Ovary (tissue), 3 donors: ENCODE measurements at regions not wholly inside any gene's neighbourhood (a gene's known extent, or its start where the extent isn't known, plus 50 kb on each side); places are given as distances from the start of the nearest gene placed in this dataset.

Source experiments
- EP300 ChIP-seq: sonication (generic); formaldehyde crosslinking; IDR thresholded peaks from one replicate; pipeline ENCODE4 v1.6.1; 2017; ENCODE audit warnings: antibody characterized with exemption
- TF ChIP-seq, protein P1 (sequence below), 3 donors: fragments of 450-650 bp in 2 of 3; fragments of 200-600 bp in 1 of 3; IDR thresholded peaks; one replicate each; pipeline versions ENCODE4 v1.5.1 to v1.8.0; 2016 to 2022; ENCODE audit warnings: antibody characterized with exemption in 3 of 3, mild to moderate bottlenecking in 1 of 3
- donor health status: DM: no; HTN: no; CAD: no.

DNA sequence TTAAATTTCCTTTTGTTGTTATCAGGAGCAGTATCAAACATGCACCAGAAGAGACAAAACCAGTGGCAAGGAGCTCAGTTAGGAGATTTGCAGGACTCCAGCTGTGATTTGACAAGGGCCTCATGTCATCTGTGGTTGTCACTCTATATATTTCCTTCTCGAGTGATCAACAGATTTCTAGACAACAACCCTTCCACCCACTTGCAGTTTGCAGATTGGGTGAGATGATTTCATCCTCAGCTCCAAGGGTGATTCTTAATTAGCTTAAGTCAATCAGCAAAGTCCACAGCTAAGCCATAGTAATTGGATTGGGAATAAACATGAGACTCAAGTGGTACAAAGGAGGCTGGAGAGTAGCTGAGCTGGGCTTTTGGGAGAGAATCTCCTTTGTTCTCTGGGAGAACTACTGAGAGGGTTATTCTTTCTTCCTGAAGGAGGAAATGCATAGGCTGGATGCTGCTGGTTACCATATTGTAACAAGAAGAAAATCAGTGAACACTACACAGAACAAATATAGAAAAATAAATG is 192.8 kb downstream of the PPARGC1A start:
- TF ChIP-seq EP300 = no peak
- TF ChIP-seq, protein P1, sequence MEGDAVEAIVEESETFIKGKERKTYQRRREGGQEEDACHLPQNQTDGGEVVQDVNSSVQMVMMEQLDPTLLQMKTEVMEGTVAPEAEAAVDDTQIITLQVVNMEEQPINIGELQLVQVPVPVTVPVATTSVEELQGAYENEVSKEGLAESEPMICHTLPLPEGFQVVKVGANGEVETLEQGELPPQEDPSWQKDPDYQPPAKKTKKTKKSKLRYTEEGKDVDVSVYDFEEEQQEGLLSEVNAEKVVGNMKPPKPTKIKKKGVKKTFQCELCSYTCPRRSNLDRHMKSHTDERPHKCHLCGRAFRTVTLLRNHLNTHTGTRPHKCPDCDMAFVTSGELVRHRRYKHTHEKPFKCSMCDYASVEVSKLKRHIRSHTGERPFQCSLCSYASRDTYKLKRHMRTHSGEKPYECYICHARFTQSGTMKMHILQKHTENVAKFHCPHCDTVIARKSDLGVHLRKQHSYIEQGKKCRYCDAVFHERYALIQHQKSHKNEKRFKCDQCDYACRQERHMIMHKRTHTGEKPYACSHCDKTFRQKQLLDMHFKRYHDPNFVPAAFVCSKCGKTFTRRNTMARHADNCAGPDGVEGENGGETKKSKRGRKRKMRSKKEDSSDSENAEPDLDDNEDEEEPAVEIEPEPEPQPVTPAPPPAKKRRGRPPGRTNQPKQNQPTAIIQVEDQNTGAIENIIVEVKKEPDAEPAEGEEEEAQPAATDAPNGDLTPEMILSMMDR (IDR thresholded peaks at IDR 0.05) = no peak
